ENCODE measurements at regions not wholly inside any gene's neighbourhood (a gene's known extent, or its start where the extent isn't known, plus 50 kb on each side); places are given as distances from the start of the nearest gene placed in this dataset.

GRCh38 chr11:127574478-127574877 is 573.9 kb upstream of the KIRREL3 start:
- 25% methylated on average over 5 of the region's 5 CpGs for WGBS (ENCODE audit: missing lambda C conversion rate)
- Histone ChIP-seq H3K9me3 (no peaks in the 10 kb centered on the region), H3K4me3 (no peak overlapping the region), H3K27ac (no peak overlapping the region), H3K4me2 (no peak overlapping the region), H3K4me1 (no peaks in the 10 kb centered on the region)
- no peak for TF ChIP-seq KDM5A (IDR thresholded peaks at IDR 0.05)
- TF ChIP-seq ZNF302 (CRISPR knock-in tag; IDR thresholded peaks at IDR 0.05) = no peak
- TF ChIP-seq FOSL2 (IDR thresholded peaks at IDR 0.05) = no peak
- TF ChIP-seq FOSL2 (CRISPR knock-in tag; IDR thresholded peaks at IDR 0.05) = no peak
- TF ChIP-seq ZFP36 (IDR thresholded peaks at IDR 0.05; ENCODE audit: borderline replicate concordance, partially characterized antibody) = no peak
- ChIA-PET CTCF (interaction anchor here (0.6 kb wide), 1 partner anchor 33 kb away, joined by 3 read pairs; no protein-coding TSS in a partner anchor), POLR2A (no interaction called here)
- DNase-seq (ENCODE audit: low read depth in 1 of 2, low spot score in 1 of 2) (no peak), ATAC-seq (no peak), FAIRE-seq (no peak)

GRCh38 chr11:127568891-127569290 is 568.3 kb upstream of the KIRREL3 start:
- no peak for DNase-seq (ENCODE audit: low read depth in 1 of 2, low spot score in 1 of 2)
- CTCF ChIA-PET = no interaction called here
- 4% methylated on average over 3 of the region's 3 CpGs for WGBS (ENCODE audit: missing lambda C conversion rate)
- H3K27ac ChIP-seq = no peak overlapping the region
- no peaks in the 10 kb centered on the region for H3K9me3 ChIP-seq
- no peak overlapping the region for H3K4me2 ChIP-seq
- FAIRE-seq = no peak
- no peaks in the 10 kb centered on the region for H3K4me1 ChIP-seq
- POLR2A ChIA-PET = no interaction called here
- no peak overlapping the region for H3K4me3 ChIP-seq
- ATAC-seq = no peak
- TF ChIP-seq EHF (CRISPR knock-in tag; IDR thresholded peaks at IDR 0.05) (no peak), CHD2 (IDR thresholded peaks at IDR 0.05; ENCODE audit: low read length, partially characterized antibody) (no peak), ESRRA (IDR thresholded peaks at IDR 0.05; ENCODE audit: borderline replicate concordance, low read length) (no peak), BHLHE40 (IDR thresholded peaks at IDR 0.05; ENCODE audit: low read depth, low read length) (no peak), MAFK (IDR thresholded peaks at IDR 0.05; ENCODE audit: partially characterized antibody) (no peak), RCOR1 (IDR thresholded peaks at IDR 0.05; ENCODE audit: low read depth, low read length) (no peak), EHMT2 (IDR thresholded peaks at IDR 0.05; ENCODE audit: low read depth) (no peak), ZSCAN20 (CRISPR knock-in tag; IDR thresholded peaks at IDR 0.05) (no peak), NR3C1 (IDR thresholded peaks at IDR 0.05) (no peak), CBX2 (IDR thresholded peaks at IDR 0.05; ENCODE audit: borderline replicate concordance, low read depth) (no peak), PHF8 (IDR thresholded peaks at IDR 0.05; ENCODE audit: borderline replicate concordance, low read depth) (no peak), HOXB5 (CRISPR knock-in tag; IDR thresholded peaks at IDR 0.05) (no peak), MYC (IDR thresholded peaks at IDR 0.05; ENCODE audit: borderline replicate concordance, low read length) (no peak)

GRCh38 chr11:127567237-127567932 is 566.8 kb upstream of the KIRREL3 start:
- no peak overlapping the region for H3K27ac ChIP-seq
- no peaks in the 10 kb centered on the region for H3K4me1 ChIP-seq
- ATAC-seq (no peak), FAIRE-seq (no peak), DNase-seq (ENCODE audit: low read depth in 1 of 2, low spot score in 1 of 2) (no peak)
- no peak overlapping the region for H3K4me3 ChIP-seq
- 0% methylated on average over 2 of the region's 2 CpGs for WGBS (ENCODE audit: missing lambda C conversion rate)
- no peak for TF ChIP-seq HOXA7 (CRISPR knock-in tag; IDR thresholded peaks at IDR 0.05)
- TF ChIP-seq CBX2 (IDR thresholded peaks at IDR 0.05; ENCODE audit: borderline replicate concordance, low read depth) = no peak
- TF ChIP-seq CHD4 (IDR thresholded peaks at IDR 0.05; ENCODE audit: borderline replicate concordance) = no peak
- TF ChIP-seq TFCP2L1 (CRISPR knock-in tag; IDR thresholded peaks at IDR 0.05) = no peak
- no peak for TF ChIP-seq EHMT2 (IDR thresholded peaks at IDR 0.05; ENCODE audit: low read depth)
- ChIA-PET POLR2A (no interaction called here), CTCF (no interaction called here)
- no peaks in the 10 kb centered on the region for H3K9me3 ChIP-seq
- H3K4me2 ChIP-seq = no peak overlapping the region

- ATAC-seq = no peak
- 4% methylated on average over 4 of the region's 4 CpGs for WGBS (ENCODE audit: missing lambda C conversion rate)
- Histone ChIP-seq H3K4me1 (no peaks in the 10 kb centered on the region), H3K27ac (no peak overlapping the region), H3K4me2 (no peak overlapping the region), H3K9me3 (no peaks in the 10 kb centered on the region), H3K4me3 (no peak overlapping the region)
- FAIRE-seq = no peak
- no peak for DNase-seq (ENCODE audit: low read depth in 1 of 2, low spot score in 1 of 2)
- TF ChIP-seq CHD4 (IDR thresholded peaks at IDR 0.05; ENCODE audit: borderline replicate concordance) (no peak), EHMT2 (IDR thresholded peaks at IDR 0.05; ENCODE audit: low read depth) (no peak), MYC (IDR thresholded peaks at IDR 0.05; ENCODE audit: borderline replicate concordance, low read length) (no peak), SMC3 (IDR thresholded peaks at IDR 0.05) (no peak), ZSCAN20 (CRISPR knock-in tag; IDR thresholded peaks at IDR 0.05) (no peak), CBX8 (IDR thresholded peaks at IDR 0.05) (no peak)
- ChIA-PET CTCF (no interaction called here), POLR2A (no interaction called here)
Observed at GRCh38 chr11:127564810-127565209, 564.2 kb upstream of the KIRREL3 start.
